Right lobe of liver (tissue), 6 donors: ENCODE measurements at regions not wholly inside any gene's neighbourhood (a gene's known extent, or its start where the extent isn't known, plus 50 kb on each side); places are given as distances from the start of the nearest gene placed in this dataset.

Source experiments
- ATAC-seq, 4 donors: fragments of 200-7000 bp; cut with Tn5 transposase; one replicate each; pipeline ENCODE4 v1.9.1; 2020; ENCODE audit warnings: mild to moderate bottlenecking in 4 of 4, moderate library complexity in 4 of 4
- DNase-seq, 3 donors: peaks; one replicate each; pipeline ENCODE4 v3.0.0-alpha.2; 2020
- H3K27ac ChIP-seq, 3 donors: fragments of 200-600 bp; one replicate each; pipeline ENCODE4 v1.8.0; 2022
- H3K27me3 ChIP-seq, 2 donors: fragments of 200-600 bp; one replicate each; pipeline ENCODE4 v1.8.0; 2022
- H3K36me3 ChIP-seq, 4 donors: fragments of 200-600 bp; sonication (generic) in 1 of 4; one replicate each; pipeline versions ENCODE4 v1.5.1 to v1.8.0; 2017 to 2022; ENCODE audit warnings: control low read depth in 1 of 4
- H3K4me1 ChIP-seq, 4 donors: fragments of 200-600 bp; sonication (generic) in 1 of 4; one replicate each; pipeline versions ENCODE4 v1.5.1 to v1.8.0; 2017 to 2022; ENCODE audit warnings: control low read depth in 1 of 4
- H3K4me3 ChIP-seq, 3 donors: fragments of 200-600 bp; one replicate each; pipeline ENCODE4 v1.8.0; 2022
- H3K9me3 ChIP-seq, 4 donors: fragments of 200-600 bp; sonication (generic) in 1 of 4; one replicate each; pipeline versions ENCODE4 v1.5.1 to v1.8.0; 2017 to 2022; ENCODE audit warnings: control low read depth in 1 of 4
- POLR2A ChIP-seq: fragments of 450-650 bp; IDR thresholded peaks from one replicate; pipeline ENCODE4 v1.6.1; 2017; ENCODE audit warnings: antibody characterized with exemption, mild to moderate bottlenecking
- WGBS: methylation state at CpG from one replicate; pipeline ENCODE4 v1.1.6; 2018; ENCODE audit warnings: low coverage, low lambda C conversion rate; ENCODE audit not compliant: insufficient coverage; ENCODE audit errors: missing lambda C conversion rate; 5-methylcytosine and 5-hydroxymethylcytosine counted together
- intact Hi-C, 2 donors: fragments of 100-400 bp; cut with DNase I; formaldehyde crosslinking; loops; one replicate each; pipeline versions ENCODE4 v1.11.2 to v1.14.1; 2022
- TF ChIP-seq, protein P1 (sequence below), 4 donors: fragments of 200-600 bp in 3 of 4; fragments of 450-650 bp in 1 of 4; IDR thresholded peaks; one replicate each; pipeline versions ENCODE4 v1.5.1 to v1.8.0; 2016 to 2022; ENCODE audit warnings: antibody characterized with exemption in 4 of 4, mild to moderate bottlenecking in 2 of 4
- donor health status: DM: no; HTN: yes; CAD: no.
- donor health status: DM: no; HTN: no; CAD: no.
- donor health status: DM: no; HTN: no; CAD: no.
- donor health status: DM: no; HTN: yes; CAD: no.
- donor health status: DM: no; HTN: yes; CAD: no.

GRCh38 chr6:47116086-47116485 lies 74.0 kb upstream of the ADGRF1 start:
- intact Hi-C loops = no loop called here
- WGBS = 64% methylated on average over 2 of the region's 2 CpGs
- ATAC-seq (no peak), DNase-seq (no peak)
- H3K27me3 ChIP-seq = no peaks in the 10 kb centered on the region
- H3K27ac ChIP-seq = no peak overlapping the region
- no peak for TF ChIP-seq POLR2A
- TF ChIP-seq, protein P1, sequence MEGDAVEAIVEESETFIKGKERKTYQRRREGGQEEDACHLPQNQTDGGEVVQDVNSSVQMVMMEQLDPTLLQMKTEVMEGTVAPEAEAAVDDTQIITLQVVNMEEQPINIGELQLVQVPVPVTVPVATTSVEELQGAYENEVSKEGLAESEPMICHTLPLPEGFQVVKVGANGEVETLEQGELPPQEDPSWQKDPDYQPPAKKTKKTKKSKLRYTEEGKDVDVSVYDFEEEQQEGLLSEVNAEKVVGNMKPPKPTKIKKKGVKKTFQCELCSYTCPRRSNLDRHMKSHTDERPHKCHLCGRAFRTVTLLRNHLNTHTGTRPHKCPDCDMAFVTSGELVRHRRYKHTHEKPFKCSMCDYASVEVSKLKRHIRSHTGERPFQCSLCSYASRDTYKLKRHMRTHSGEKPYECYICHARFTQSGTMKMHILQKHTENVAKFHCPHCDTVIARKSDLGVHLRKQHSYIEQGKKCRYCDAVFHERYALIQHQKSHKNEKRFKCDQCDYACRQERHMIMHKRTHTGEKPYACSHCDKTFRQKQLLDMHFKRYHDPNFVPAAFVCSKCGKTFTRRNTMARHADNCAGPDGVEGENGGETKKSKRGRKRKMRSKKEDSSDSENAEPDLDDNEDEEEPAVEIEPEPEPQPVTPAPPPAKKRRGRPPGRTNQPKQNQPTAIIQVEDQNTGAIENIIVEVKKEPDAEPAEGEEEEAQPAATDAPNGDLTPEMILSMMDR (IDR thresholded peaks at IDR 0.05) = no peak
- no peak overlapping the region for H3K4me3 ChIP-seq
- H3K4me1 ChIP-seq = no peaks in the 10 kb centered on the region
- H3K36me3 ChIP-seq = no peaks in the 10 kb centered on the region
- no peaks in the 10 kb centered on the region for H3K9me3 ChIP-seq

DNA sequence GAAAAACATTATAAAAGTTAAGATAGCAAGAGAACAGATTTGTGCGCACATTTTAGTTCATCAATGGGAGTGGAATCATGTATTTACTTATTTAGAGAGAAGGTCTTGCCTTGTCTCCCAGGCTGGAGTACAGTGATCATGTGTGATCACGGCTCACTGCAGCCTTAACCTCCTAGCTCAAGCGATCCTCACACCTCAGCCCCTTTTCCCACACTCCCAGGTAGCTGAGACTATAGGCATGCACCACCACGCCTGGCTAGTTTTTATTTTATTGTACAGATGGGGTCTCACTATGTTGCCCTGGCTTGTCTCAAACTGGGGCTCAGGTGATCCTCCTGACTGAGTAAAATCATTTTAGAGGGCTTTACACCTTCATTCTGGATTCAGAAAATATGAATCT lies 72.3 kb upstream of the ADGRF1 start:
- ATAC-seq (no peak), DNase-seq (no peak)
- H3K4me1 ChIP-seq = no peaks in the 10 kb centered on the region
- intact Hi-C loops = no loop called here
- H3K36me3 ChIP-seq = no peaks in the 10 kb centered on the region
- no peaks in the 10 kb centered on the region for H3K27me3 ChIP-seq
- H3K27ac ChIP-seq = no peak overlapping the region
- no peak overlapping the region for H3K4me3 ChIP-seq
- TF ChIP-seq, protein P1 (IDR thresholded peaks at IDR 0.05) = no peak
- TF ChIP-seq POLR2A = no peak
- no peaks in the 10 kb centered on the region for H3K9me3 ChIP-seq
- WGBS = 69% methylated on average over 4 of the region's 4 CpGs

DNA sequence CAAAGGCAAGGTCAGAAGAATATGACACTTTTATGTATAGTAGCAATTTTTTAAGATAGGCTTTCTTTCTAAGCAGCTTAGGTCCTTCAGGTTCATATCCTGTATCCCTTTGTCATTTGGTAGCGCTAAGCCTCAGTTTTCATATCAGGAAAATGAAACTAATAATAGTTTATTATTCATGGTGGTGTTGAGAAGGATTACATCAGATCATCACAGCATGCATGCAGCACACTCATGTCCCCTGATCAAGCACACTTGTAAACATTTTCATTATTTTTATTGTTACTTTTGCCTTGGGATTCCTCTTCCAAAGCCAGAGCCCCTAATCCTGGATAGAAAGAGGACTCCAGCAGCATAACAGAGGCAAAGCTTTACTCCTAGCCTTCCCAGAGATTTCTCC lies 70.2 kb upstream of the ADGRF1 start:
- intact Hi-C loops = no loop called here
- Histone ChIP-seq H3K27ac (no peak overlapping the region), H3K4me1 (no peaks in the 10 kb centered on the region), H3K36me3 (no peaks in the 10 kb centered on the region), H3K27me3 (no peaks in the 10 kb centered on the region), H3K9me3 (no peaks in the 10 kb centered on the region), H3K4me3 (no peak overlapping the region)
- no peak for DNase-seq
- ATAC-seq = no peak
- WGBS = 100% methylated on average over 1 of the region's 1 CpG
- TF ChIP-seq POLR2A = no peak
- TF ChIP-seq, protein P1 (IDR thresholded peaks at IDR 0.05) = no peak

DNA sequence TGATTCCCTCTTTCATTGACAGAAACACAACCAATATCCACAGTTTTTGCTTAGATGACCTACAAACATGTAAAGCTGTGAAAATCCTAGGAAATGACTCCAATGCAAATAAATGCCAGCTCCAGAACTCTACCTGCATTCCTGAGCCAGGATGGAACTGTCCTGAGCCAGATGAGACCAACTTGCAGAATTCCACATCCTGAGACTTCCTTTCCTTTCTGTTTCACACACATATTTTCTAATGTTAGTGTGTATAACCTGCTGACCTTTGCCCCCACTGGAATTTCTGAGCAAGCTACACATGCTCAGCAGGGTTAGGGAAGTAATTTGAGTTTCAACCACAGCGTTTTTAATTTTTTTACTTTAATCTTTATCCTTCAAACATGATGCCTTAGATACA lies 69.6 kb upstream of the ADGRF1 start:
- no peak overlapping the region for H3K27ac ChIP-seq
- H3K36me3 ChIP-seq = no peaks in the 10 kb centered on the region
- intact Hi-C loops = no loop called here
- ATAC-seq (peak; percentile 33 to 93 (median 46)), DNase-seq (no peak)
- no peak for TF ChIP-seq POLR2A
- TF ChIP-seq, protein P1 (IDR thresholded peaks at IDR 0.05) = no peak
- 36% methylated on average over 1 of the region's 1 CpG for WGBS
- no peaks in the 10 kb centered on the region for H3K27me3 ChIP-seq
- H3K9me3 ChIP-seq = no peaks in the 10 kb centered on the region
- no peak overlapping the region for H3K4me3 ChIP-seq
- H3K4me1 ChIP-seq = no peaks in the 10 kb centered on the region

GRCh38 chr6:47109281-47109680 lies 67.1 kb upstream of the ADGRF1 start:
- no peak overlapping the region for H3K4me3 ChIP-seq
- no peak for DNase-seq
- no peaks in the 10 kb centered on the region for H3K4me1 ChIP-seq
- no peak overlapping the region for H3K27ac ChIP-seq
- no peaks in the 10 kb centered on the region for H3K9me3 ChIP-seq
- no peaks in the 10 kb centered on the region for H3K27me3 ChIP-seq
- ATAC-seq = no peak
- no peaks in the 10 kb centered on the region for H3K36me3 ChIP-seq
- intact Hi-C loops = no loop called here
- 62% methylated on average over 2 of the region's 2 CpGs for WGBS
- no peak for TF ChIP-seq POLR2A
- TF ChIP-seq, protein P1 (IDR thresholded peaks at IDR 0.05) = no peak
